HG02973 (cell line): ENCODE measurements at regions not wholly inside any gene's neighbourhood (a gene's known extent, or its start where the extent isn't known, plus 50 kb on each side); places are given as distances from the start of the nearest gene placed in this dataset.

Experiments
- ATAC-seq: cut with Tn5 transposase; IDR thresholded peaks from one replicate; pipeline ENCODE4 v1.9.1; 2021; ENCODE audit warnings: moderate library complexity; ENCODE audit not compliant: unreplicated experiment

DNA sequence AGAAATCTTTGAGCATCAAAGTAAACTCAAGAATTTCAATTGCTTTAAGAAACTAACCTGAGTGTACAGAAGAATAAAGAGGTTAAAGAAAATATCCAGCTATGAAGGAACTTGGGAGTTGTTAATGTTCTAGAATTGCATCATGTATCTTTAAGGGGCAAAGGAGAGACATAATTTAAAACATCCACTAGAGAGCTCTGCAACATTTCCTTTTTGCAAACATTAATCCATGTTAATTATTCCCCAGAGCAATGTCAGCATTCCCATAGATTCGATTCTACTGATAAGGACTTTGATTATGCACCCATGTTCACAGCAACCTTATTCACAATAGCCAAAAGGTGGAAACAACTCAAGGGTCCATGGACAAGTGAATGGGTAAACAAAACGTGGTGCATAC lies 80.2 kb upstream of the SORBS2 start:
- ATAC-seq = no peak

DNA sequence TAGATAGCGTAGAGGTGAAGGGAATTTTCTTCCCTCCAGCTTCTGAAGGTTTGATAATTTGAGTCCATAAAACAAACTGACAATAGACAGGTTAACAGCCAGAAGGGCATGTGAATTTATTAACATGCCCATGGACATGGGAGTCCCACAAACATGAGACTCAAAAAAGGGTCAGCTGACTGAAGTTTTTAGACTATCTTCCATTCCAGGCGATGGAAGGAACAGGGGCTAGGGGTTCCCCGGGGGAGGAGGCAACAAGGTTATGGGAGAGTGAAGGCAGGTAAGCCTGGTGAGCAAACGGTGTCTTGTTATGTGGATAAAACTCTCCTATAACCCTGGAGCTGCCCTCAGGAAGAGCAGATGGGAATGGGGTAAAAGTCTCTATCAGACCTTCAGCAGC lies 81.5 kb upstream of the SORBS2 start:
- ATAC-seq = no peak

DNA sequence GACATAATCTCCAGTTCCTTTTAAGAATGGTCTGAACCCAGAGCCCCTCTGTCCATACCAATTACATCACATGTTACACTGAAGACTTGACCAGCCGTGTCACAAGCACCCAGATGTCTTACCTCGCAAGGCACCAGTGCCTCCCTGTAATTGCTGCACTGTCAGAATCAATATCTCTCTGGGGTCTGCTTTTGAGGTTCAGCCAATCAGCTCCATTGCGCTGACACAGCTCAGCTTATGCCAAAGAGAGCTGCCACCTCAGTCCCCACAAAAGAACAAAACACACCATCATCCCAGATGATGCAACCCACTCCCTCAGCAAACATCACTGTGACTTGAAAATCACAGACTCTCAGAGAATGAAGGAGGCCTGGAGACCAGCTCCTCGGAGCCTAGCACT lies 82.5 kb upstream of the SORBS2 start:
- ATAC-seq = no peak

DNA sequence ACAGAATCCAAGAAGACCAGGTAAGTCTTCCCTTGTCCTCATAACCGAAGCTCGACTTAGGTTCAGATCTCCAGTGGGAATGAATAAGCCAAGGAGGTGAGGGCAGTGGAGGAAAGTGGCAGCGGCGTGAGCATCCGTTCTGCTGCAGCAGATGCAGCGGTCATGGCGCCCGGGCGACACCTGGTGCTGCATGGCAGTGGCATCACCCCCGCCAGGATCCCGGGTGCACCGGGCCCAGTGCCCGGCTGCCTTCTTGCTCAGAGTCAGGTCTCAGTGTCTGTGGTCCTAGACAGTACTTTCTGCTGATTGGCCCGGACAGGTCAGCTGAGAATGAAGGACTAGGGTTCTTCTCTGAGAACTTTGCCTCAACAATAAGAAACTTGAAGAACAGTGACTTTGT lies 83.4 kb upstream of the SORBS2 start:
- ATAC-seq = no peak

DNA sequence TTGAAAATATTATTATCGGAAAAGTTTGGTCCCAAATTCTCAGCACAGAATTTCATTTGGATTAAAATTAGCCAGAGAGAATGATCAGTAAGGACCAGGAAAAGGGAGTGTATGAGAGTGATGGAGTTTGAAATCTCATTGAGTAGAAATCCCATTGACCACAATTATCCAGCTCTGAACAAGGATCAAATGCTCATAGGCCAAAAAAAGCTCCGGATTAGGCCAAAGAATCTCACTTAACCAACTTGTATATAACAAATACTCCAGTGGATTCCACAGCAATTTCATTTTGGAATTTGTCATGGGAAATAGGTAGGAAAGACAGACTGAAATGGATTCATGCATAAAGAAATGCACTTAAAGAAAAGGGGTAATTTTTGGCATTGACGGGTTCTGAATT lies 83.9 kb upstream of the SORBS2 start:
- no peak for ATAC-seq

DNA sequence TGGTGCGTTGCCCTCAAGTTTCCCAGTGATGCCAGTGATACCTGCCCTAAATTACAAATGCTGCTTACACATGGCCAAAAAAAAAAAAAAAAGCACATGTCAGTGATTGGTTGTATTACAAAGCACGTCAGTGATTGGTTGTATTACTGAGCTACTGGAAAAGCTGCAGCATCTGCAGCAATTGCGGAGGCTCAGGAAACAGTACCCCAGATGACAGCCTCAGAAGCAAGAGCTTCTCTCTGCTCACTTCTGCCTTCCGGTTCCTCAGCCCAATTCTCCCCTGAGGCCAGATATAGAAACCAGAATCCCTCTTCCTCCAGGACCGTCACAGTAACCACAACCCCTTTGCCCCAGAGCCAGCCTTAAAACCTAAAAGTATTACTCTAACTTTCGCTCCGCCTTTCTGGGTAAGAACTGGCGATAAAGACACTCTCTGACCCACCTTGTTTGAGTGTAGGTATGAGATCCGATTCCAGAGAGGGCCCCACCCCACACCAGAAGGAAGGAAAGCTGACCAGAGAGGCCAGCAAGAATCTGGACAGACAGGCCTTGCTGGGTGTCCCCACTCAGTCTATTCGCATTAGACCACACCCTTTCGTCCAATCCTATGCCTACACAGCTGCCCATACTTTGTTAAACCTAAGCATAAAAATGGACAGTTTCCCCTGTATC lies 85.0 kb upstream of the SORBS2 start:
- ATAC-seq = no peak

DNA sequence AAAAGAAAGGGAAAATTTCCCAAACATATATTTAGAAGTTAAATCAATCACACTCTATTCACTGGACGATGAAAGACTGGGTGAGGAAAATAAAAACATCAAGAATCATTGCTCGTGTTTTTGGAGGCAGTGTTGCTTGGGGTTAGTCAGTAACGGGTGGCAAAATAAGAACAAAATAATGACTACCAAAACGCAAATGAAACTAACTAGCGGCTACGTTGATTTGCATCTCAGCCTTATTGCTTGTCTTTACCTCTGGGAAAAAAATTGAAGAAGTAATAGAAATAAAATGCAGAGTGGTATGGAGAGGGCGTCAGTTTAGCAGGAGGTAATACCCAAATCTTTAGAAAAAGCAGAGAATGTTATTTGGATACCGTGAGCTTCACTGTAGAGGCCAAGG lies 86.4 kb upstream of the SORBS2 start:
- ATAC-seq = no peak

DNA sequence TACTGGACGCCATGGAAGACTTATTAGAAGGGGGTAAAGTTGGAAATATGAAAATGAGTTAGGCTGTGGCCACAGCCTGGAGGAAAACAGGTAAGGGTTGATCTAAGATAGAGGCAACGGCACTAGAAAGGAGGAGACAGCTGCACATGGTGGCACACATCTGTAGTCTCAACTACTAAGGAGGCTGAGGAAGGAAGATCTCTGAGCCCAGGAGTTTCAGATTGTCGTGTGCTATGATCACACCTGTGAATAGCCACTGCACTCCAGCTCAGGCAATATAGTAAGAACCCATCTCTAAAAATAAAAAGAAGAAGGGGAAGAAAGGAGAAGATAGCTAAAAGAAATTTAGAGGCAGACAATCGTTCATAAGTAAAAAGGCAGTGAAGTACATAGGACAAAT lies 87.8 kb upstream of the SORBS2 start:
- no peak for ATAC-seq

DNA sequence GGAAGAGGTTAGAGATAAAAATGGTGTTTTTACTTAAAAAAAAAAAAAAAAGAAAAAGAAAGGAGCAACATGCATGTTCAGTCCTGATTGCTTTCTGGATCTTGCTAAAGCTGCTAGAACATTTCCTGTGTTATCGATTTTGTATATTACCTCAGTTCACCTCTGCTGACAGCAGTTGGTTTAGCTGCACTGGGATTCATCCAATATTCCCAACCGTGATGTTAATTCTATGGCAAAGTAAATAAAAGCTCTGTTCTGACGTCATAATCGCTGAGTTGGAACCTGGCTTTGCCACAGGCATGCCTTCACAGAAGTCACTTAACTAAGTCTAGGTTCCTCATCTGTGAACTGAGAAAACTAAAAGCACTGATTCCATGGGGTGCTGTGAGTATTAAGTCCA lies 90.7 kb upstream of the SORBS2 start:
- ATAC-seq = no peak

DNA sequence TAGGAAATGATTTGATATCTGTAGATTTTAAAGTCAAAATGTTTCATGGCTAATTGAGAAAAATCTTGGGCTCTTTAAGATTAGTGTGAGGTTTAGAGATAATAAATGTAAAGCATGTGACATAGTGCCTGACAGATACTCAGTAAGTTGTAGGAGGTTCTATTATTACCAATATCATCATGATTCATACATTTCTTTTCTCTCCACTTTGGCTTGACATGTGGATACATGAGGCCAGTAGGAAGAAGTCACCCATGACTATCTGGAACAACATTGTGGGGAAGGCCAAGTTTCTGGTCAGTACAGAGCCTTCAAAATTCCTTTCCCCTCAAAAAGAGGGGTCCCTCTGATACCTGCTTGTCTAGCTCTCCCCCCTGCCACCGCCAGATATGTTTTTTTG lies 91.2 kb upstream of the SORBS2 start:
- no peak for ATAC-seq

DNA sequence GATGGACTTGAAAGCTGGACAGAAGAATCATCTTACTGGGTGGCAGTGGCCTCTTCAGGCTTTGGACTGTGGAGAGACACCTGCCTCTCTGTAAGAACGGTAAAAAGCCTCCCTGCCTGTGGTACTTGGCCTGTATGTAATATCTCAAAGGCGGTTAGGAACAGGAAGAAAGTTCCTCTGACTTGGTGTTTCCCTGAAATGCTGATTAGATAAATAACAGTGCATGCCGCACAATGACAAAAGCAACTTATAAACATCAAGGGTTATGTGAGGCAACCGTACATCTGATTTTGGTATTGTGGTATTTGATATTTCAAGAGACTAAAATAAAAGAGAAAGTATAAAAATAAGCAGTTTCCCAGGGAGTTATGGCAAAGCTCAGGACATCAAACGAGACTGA lies 92.4 kb upstream of the SORBS2 start:
- ATAC-seq = no peak

DNA sequence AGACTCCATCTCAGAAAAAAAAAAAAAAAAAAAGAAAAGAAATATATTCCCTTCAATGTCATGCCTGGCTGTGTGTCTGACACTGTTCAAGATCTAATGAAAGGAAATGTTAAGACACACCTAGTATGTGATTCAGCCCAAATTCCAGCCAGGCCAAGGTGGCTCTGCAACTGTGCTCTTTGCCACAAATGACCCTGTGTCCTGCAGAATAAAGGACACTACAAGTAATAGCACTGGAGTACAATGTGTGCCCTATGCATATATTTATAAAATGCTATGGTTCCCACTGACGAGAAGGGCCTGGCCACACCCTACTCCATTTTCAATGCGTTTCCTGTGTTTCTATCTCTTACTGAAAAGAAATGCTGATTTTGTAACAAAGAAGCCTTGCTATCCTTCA lies 98.0 kb upstream of the SORBS2 start:
- no peak for ATAC-seq

DNA sequence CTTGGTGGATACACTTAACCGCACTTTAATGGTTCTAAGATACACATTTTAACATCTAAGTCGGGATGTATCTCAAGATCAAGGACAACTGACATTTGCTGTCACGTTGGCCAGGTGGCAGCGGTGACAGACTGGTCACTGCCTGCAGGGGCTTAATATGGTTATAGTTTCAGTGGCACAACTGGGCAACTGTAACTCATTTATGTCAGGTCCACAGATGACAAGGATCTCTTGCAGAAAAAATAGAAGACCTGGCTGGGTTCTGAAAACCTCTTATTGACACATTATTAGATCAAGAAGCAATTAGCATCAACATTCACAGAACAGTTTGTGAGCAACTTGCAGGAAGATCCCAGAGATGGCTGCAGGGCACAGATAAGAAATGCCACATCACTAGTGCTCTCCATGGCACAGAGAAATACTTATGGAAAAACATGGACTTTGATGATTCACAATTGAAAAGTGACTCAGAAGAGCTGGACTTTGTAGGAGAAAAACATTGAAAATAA lies 99.6 kb upstream of the SORBS2 start:
- ATAC-seq = no peak

DNA sequence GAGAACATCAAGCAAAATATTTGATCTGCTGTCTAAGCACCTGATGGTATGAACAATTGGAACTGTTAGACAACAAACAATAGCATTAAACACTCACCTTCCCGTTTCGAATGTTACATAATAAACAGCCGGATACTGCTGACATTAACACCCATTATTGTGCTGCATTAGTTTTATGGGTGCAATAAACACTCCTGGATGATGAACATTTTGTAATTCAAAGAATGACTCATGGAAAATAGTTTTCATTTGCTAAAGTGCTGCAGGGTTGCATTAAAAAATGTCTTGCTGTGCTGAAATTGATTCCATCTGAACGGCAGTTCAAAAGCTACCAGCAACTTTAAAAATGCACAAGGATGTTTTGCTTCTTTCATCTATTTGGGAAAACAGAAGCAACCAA lies 100.8 kb upstream of the SORBS2 start:
- no peak for ATAC-seq

DNA sequence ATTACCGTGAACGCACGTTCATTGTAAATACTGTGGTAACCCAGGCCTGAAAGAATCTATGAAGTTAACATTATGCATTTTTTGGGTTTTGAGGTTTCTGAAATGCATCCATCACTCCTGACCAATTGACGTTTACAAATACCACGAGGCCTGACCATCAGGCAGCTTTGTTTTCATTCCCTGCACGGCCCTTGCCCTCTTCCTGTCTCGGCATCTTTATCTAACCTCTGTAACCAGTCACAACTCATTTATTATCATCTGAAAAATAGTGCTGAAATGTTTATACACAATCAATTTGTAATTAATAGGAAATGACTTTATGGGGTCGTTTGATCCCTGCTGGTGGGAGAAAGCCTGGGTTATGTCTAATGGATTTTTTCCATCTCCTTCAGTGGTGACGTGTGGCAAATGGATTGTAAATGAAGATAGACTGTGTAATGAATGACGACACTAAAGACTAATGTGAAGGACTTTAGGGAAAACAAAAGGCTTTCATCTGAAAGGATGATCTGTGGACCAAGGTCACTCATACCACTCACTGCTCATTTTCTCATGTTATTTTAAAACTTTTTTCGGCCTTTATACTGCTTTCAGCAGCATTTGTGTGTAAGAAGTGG lies 102.7 kb upstream of the SORBS2 start:
- ATAC-seq = no peak

DNA sequence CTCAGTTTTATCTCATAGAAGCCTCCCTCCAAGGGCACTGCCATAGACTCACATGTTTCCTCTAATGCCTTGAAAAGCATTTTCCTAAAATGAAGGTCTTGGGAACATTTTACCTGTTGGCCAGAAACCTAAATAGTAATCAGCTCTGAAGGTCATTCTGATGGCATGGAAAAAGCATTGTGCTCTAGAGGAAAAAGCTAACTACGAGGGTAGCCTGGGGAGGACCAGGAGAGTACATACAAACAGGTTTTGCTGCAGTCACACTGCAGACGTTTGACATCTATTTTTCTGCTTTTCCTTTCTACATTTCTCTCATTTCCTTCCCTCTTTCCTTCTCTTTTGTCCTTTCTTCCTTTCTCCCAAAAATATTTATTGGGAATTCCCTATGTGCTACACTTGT lies 103.3 kb upstream of the SORBS2 start:
- no peak for ATAC-seq

DNA sequence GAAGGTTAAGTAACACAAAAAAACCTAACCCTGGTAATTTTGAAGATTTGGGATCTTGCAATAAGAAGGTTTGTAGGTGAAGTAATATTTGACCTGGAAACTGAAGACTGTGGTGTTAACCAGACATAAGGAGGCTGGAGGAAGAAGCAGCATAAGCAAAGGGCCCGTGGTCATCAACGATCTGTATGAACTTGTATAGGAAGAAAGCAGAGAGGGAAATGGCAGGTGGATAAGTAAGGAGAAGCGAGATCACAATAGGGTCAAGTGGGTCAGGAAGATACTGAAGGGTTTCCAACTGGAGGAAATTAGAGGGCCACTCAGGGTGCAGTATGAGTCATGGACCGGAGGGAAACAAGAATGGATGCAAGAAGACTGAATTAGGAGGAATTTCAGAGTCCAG lies 103.8 kb upstream of the SORBS2 start:
- ATAC-seq = no peak

DNA sequence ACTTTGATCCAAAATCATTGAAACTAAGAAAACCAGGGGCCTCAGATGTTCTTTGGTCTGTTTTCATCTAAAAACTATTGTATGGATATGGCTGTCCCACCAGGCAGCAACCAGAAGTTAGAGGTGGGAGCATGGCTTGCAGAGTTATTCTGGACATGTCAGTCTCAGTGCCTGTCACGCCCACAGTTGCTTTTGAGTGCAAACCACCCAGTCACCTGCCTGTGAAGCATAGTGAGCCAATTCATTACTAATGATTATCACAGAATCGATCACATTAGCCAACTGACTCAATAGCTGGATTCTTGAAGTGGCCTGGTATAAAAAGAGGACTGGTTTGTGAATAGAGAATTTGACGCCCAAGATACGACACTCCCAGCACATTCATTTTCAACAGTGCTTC lies 104.2 kb upstream of the SORBS2 start:
- ATAC-seq = no peak

DNA sequence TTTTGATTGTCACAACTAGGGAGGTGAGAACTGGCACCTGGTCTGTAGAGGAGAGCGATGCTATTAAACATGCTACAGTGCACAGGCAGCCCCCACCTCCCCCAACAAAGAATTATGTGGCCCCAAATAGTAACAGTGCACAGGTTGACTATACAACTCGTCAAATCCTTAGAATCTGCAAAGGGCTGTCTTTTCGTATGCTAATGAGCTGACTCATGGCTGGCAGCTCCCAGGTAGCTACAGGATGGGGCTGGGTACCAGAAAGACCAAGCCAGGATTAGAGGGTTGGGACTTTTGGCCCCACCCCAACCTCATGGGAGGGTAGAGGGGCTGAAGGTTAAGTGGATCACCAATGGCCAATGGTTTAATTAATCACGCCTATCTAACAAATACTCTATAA lies 104.7 kb upstream of the SORBS2 start:
- ATAC-seq = no peak

DNA sequence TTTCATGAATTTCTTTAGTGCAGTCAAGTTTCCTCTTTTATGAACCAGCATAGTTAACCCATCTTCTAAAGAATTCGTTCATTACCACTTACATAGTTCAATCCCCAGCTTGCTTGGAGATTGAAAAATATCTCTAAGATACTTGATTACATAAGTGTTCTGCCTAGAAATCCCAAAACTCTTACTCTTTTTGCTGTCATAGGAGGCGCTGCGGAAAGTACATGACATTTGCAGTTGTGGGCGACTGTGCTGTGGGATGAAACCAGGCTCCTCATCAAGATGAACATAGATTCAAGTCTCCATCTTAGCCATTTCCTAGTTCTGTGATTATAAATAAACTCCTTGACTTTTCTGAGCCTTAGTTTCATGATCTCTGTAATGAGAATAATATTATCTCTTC lies 107.1 kb upstream of the SORBS2 start:
- no peak for ATAC-seq

DNA sequence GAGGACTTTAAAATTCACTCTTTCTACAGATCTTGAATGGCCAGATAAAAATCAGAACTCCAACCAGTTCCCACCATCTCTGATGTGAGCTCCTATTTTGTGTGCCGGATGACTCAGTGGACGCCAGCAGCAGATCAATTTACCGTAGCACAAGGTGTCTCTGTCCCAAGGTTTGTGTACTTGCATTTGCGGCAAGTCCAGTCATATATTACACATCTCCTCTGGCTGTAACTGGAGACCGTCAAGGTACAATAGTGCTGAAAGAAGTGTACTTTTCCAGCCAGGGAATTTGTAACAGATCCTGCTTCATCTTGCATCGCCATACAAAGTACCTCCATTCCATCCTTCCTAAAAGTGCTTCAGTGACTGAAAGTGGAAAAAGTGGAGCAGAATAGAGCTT lies 108.2 kb upstream of the SORBS2 start:
- no peak for ATAC-seq

DNA sequence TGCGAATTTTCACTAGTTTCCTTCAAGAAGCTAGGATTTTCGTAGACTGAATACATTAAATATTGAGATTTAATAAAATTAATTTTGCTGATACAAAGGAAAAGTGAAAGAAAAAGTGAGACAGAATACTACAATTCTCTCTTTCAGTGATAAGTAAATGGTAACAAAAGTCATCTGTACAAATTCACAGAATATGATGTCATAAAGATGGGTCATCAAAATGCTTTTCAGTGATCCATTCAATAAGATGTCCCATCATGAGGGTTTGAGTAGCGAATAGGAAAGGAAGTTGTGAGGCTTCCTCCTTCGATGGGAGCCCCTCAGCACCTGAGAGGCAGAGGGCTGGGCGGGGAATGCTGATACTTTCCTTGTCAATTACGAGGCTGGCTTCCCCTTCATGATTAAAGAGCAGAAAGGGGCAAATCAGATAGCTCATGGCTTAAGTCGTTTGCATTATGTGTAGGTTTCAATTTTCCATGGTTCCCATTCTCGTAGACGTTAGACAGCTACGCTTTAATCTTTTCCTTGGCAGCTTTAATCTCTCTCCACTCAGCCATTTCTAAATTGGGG lies 108.8 kb upstream of the SORBS2 start:
- no peak for ATAC-seq
